Testis (tissue), 2 donors: ENCODE measurements at regions not wholly inside any gene's neighbourhood (a gene's known extent, or its start where the extent isn't known, plus 50 kb on each side); places are given as distances from the start of the nearest gene placed in this dataset.

Source experiments
- DNase-seq: peaks from one replicate; pipeline ENCODE4 v3.0.0-alpha.2; 2019
- H3K27ac ChIP-seq, 2 donors: fragments of 200-600 bp; sonication (generic); one replicate each; pipeline ENCODE4 v1.5.1; 2019
- H3K27me3 ChIP-seq: fragments of 200-600 bp; sonication (generic); one replicate; pipeline ENCODE4 v1.5.1; 2019
- H3K36me3 ChIP-seq: fragments of 200-600 bp; sonication (generic); one replicate; pipeline ENCODE4 v1.5.1; 2017; ENCODE audit warnings: low read depth; ENCODE audit errors: missing control alignments
- H3K4me1 ChIP-seq: fragments of 200-600 bp; sonication (generic); one replicate; pipeline ENCODE4 v1.5.1; 2019
- H3K4me3 ChIP-seq, 2 donors: fragments of 200-600 bp; sonication (generic); one replicate each; pipeline ENCODE4 v1.5.1; 2017 to 2019
- H3K9me3 ChIP-seq: fragments of 200-600 bp; sonication (generic); one replicate; pipeline ENCODE4 v1.5.1; 2017
- POLR2A ChIP-seq: fragments of 450-650 bp; IDR thresholded peaks from one replicate; pipeline ENCODE4 v1.6.1; 2017; ENCODE audit warnings: antibody characterized with exemption, mild to moderate bottlenecking, moderate library complexity
- WGBS, 2 donors: methylation state at CpG; one replicate each; pipeline ENCODE4 v1.1.5; 2018; 5-methylcytosine and 5-hydroxymethylcytosine counted together
- intact Hi-C: fragments of 100-400 bp; cut with DNase I; formaldehyde crosslinking; loops from one replicate; pipeline ENCODE4 v1.15.1; 2023; ENCODE audit warnings: low total_unique reads
- TF ChIP-seq, protein P1 (sequence below), 3 experiments: fragments of 450-650 bp in 2 of 3; fragments of 200-600 bp in 1 of 3; sonication (generic) in 1 of 3; IDR thresholded peaks; one replicate each; pipeline ENCODE4 v1.5.1; 2016 to 2019; ENCODE audit warnings: antibody characterized with exemption in 3 of 3, mild to moderate bottlenecking in 2 of 3, moderate library complexity in 1 of 3

DNA sequence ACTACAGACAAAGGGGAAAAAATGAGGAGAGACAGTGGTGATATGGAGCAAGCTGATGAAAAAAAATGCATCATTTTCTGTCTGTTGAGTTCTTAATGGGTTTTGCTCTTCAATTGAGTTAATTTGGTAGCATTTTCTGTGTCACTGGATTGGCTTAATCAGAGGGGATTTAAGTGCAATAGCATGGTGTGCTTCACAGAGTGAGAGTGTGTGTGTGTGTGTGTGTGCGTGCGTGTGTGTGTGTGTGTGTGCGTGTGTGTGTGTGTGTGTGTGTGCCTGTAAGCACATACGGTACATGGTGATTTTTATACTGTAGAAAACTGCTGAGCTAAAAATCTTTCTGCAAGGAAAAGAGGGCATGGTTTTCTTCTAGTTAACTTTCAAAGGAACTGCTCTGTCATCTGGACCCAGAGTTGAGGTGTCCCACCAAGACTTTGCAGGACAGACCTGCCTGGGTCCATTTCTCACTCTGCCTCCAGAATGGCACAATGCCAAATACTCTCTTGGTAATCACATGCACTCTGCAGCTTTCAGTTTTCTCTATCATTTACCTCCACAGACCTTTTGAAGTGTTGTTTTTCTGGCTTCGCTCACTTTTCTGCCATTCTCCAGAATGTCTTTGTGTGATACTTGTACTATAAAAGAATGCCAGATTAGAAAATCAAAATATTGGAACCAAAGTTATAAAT lies 952.6 kb upstream of the SOX9 start:
- no peak for DNase-seq
- TF ChIP-seq POLR2A = no peak
- TF ChIP-seq, protein P1, sequence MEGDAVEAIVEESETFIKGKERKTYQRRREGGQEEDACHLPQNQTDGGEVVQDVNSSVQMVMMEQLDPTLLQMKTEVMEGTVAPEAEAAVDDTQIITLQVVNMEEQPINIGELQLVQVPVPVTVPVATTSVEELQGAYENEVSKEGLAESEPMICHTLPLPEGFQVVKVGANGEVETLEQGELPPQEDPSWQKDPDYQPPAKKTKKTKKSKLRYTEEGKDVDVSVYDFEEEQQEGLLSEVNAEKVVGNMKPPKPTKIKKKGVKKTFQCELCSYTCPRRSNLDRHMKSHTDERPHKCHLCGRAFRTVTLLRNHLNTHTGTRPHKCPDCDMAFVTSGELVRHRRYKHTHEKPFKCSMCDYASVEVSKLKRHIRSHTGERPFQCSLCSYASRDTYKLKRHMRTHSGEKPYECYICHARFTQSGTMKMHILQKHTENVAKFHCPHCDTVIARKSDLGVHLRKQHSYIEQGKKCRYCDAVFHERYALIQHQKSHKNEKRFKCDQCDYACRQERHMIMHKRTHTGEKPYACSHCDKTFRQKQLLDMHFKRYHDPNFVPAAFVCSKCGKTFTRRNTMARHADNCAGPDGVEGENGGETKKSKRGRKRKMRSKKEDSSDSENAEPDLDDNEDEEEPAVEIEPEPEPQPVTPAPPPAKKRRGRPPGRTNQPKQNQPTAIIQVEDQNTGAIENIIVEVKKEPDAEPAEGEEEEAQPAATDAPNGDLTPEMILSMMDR (IDR thresholded peaks at IDR 0.05) = no peak
- Histone ChIP-seq H3K36me3 (no peaks in the 10 kb centered on the region), H3K27ac (no peak overlapping the region), H3K4me1 (no peaks in the 10 kb centered on the region), H3K9me3 (no peaks in the 10 kb centered on the region), H3K4me3 (no peak overlapping the region), H3K27me3 (no peaks in the 10 kb centered on the region)
- intact Hi-C loops = no loop called here
- WGBS, 2 donors = 76 to 80% methylated on average over 5 of the region's 5 CpGs

- no peak for DNase-seq
- Histone ChIP-seq H3K36me3 (no peaks in the 10 kb centered on the region), H3K4me3 (no peak overlapping the region), H3K9me3 (no peaks in the 10 kb centered on the region), H3K27ac (no peak overlapping the region), H3K27me3 (no peaks in the 10 kb centered on the region), H3K4me1 (no peaks in the 10 kb centered on the region)
- intact Hi-C loops = no loop called here
- TF ChIP-seq, protein P1 (IDR thresholded peaks at IDR 0.05) = no peak
- no peak for TF ChIP-seq POLR2A
Observed at GRCh38 chr17:71170070-71170469, 950.8 kb upstream of the SOX9 start.

GRCh38 chr17:71171270-71171669 lies 949.5 kb upstream of the SOX9 start:
- no peaks in the 10 kb centered on the region for H3K36me3 ChIP-seq
- intact Hi-C loops = no loop called here
- H3K4me3 ChIP-seq = no peak overlapping the region
- no peaks in the 10 kb centered on the region for H3K27me3 ChIP-seq
- DNase-seq = no peak
- no peak overlapping the region for H3K27ac ChIP-seq
- H3K4me1 ChIP-seq = no peaks in the 10 kb centered on the region
- 73 to 77% methylated on average over 2 of the region's 2 CpGs for WGBS, 2 donors
- TF ChIP-seq POLR2A = no peak
- TF ChIP-seq, protein P1 (IDR thresholded peaks at IDR 0.05) = no peak
- no peaks in the 10 kb centered on the region for H3K9me3 ChIP-seq

GRCh38 chr17:71173991-71174390 lies 946.8 kb upstream of the SOX9 start:
- no peaks in the 10 kb centered on the region for H3K27me3 ChIP-seq
- H3K9me3 ChIP-seq = no peaks in the 10 kb centered on the region
- WGBS, 2 donors = 87 to 93% methylated on average over 3 of the region's 3 CpGs
- intact Hi-C loops = no loop called here
- TF ChIP-seq, protein P1 (IDR thresholded peaks at IDR 0.05) = no peak
- H3K4me1 ChIP-seq = no peaks in the 10 kb centered on the region
- no peak for DNase-seq
- no peaks in the 10 kb centered on the region for H3K36me3 ChIP-seq
- H3K4me3 ChIP-seq = no peak overlapping the region
- H3K27ac ChIP-seq = no peak overlapping the region

DNA sequence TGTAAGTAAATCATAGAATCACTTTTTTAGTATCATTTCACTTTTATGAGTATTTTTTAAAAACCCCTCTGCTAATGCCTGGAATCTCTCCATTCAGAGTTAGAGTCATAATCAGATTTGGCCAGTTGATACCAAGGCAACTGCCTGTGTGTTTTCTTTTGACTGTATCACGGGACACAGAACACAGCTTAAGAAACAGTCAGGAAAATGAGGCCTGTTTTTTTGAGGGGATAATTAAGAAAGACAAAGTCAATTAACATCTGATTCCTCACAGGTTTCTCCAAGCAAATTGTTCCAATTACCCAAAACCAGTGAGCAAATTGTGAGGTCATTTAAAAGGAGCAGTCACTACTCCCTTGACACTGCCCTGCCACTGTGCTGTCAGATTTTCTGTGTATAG lies 944.5 kb upstream of the SOX9 start:
- TF ChIP-seq, protein P1 (IDR thresholded peaks at IDR 0.05) = no peak
- no peak for TF ChIP-seq POLR2A
- Histone ChIP-seq H3K36me3 (no peaks in the 10 kb centered on the region), H3K4me3 (no peak overlapping the region), H3K9me3 (no peaks in the 10 kb centered on the region), H3K27ac (no peak overlapping the region), H3K4me1 (no peaks in the 10 kb centered on the region), H3K27me3 (no peaks in the 10 kb centered on the region)
- 68 to 85% methylated on average over 1 of the region's 1 CpG for WGBS, 2 donors
- DNase-seq = no peak
- intact Hi-C loops = no loop called here
